Motor neuron (in vitro differentiated cells): ENCODE measurements at regions not wholly inside any gene's neighbourhood (a gene's known extent, or its start where the extent isn't known, plus 50 kb on each side); places are given as distances from the start of the nearest gene placed in this dataset.
A peak's percentile ranks its signal among the peaks of the same experiment; 100 is the strongest.
"Not testable (repeated sequence)": the region's sequence is repeated elsewhere in the genome, so short reads cannot be mapped to it uniquely, and the experiment has no call there.

Source experiments
- ATAC-seq, 8 experiments: fragments of 200-7000 bp; cut with Tn5 transposase; replicated peaks in 6 of 8; 2 replicates each; pipeline ENCODE4 v1.8.0; 2021; ENCODE audit warnings: mild to moderate bottlenecking in 8 of 8, moderate library complexity in 8 of 8
- H3K27ac ChIP-seq, 2 donors: fragments of 250-450 bp; sonication (Bioruptor Pico); 2 replicates each; pipeline ENCODE4 v1.9.0; 2021; ENCODE audit warnings: antibody characterized with exemption in 2 of 2, mild to moderate bottlenecking in 2 of 2, moderate library complexity in 1 of 2
- H3K4me1 ChIP-seq, 2 donors: fragments of 250-450 bp; sonication (Bioruptor Pico); replicated peaks in 1 of 2; 2 replicates each; pipeline ENCODE4 v1.6.1; 2021; ENCODE audit warnings: antibody characterized with exemption in 2 of 2, mild to moderate bottlenecking in 2 of 2, moderate library complexity in 1 of 2
- H3K4me3 ChIP-seq, 5 donors: fragments of 250-450 bp; sonication (Bioruptor Pico); 2 replicates each; pipeline ENCODE4 v1.9.0; 2021; ENCODE audit warnings: antibody characterized with exemption in 5 of 5, mild to moderate bottlenecking in 5 of 5, moderate library complexity in 4 of 5
- WGBS, 10 experiments: fragments of 450-650 bp; shearing (Covaris generic); methylation state at CpG; one replicate each; pipeline ENCODE4 v1.0.0; 2022; 5-methylcytosine and 5-hydroxymethylcytosine counted together
- in situ Hi-C, 9 experiments: fragments of 400-800 bp; cut with MboI; loops; one replicate each; pipeline ENCODE4 v1.15.0; 2021; ENCODE audit warnings: low sequenced_read_pairs in 9 of 9, low pct_unique_long_range_greater_than_20kb in 2 of 9; ENCODE audit not compliant: unreplicated experiment in 9 of 9

DNA sequence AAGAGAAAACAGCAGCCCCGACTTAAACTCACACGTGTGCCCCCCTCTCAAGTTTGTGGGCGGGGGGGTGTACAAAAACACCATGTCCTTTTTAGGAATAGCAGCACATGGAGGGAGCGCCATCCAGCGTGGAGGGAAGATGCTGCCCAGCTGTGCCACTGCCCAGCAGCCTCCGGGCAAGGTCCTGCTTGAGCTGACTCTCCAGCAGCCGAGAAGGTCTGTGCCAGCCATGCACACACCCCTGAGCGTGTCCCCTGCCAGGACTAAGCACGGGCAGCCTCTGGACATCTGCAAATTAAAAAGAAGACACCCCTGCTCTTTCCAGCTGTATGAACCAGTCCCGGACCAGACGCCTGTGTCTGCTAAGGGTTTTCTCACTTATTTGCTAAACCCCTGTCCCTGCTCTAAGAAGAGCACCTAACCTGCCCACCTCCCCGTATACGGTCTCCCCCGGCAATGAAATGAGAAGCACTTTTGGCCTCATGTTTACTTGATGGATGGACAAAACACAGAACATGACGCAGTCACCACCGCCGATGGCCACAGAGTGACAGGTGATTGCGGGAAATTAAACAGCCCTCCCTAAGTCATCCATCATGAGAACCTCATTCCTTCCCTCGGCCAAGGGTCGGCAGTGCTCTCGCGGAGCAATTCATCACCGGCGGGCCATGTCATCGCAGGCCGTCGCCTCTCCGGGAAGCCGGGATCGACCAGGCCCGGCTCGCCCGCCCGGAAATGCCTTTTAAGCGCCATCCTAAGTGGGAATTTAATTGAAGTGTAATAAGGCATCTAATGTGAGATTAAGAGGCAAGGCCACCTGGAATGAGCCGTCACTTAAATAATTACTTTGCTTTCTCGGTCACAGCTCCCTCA is 96.9 kb downstream of the OLFM1 start:
- 0 to 50% (median 29%) methylated on average over 1 to 14 of the region's 37 CpGs; no CpG with 5 or more reads in 2 of the 10 experiments for WGBS, 10 experiments

DNA sequence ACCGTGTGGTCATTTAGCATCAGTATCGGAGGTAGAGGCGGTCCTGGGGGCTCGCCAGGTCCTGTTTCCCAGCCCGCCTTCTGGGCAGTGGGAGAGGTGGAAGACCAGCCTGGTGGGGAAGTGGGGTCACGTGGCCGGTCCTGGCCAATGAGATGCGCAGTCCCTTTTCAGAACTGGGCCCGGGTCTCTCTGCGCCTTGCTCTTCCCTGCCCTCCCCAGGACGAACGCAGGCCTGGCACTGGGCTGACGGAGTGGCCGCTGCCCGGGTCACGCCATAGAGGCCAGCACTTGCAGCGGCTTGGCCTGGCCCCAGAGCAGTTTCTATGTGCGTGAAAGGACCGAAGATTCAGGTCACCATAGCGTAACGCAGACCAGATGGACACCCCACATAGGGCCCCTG is 97.6 kb downstream of the OLFM1 start:
- H3K27ac ChIP-seq = peak overlapping the region; percentile 67 to 79
- H3K4me3 ChIP-seq = no peak overlapping the region
- peak in 2 of 8 experiments; percentile 18 to 23 for ATAC-seq
- in situ Hi-C loops = no loop called here
- peaks cover 54 to 63% of the 10 kb centered on the region in 2 donors for H3K4me1 ChIP-seq
- 60 to 90% (median 80%) methylated on average over 1 to 8 of the region's 21 CpGs; no CpG with 5 or more reads in 5 of the 10 experiments for whole genome bisulfite sequencing, 10 experiments

More for the DNA sequence above, 96.9 kb downstream of the OLFM1 start:
- Histone ChIP-seq H3K27ac (peak overlapping the region; percentile 76 to 79), H3K4me3 (no peak overlapping the region), H3K4me1 (peaks cover 54 to 66% of the 10 kb centered on the region in 2 donors)
- in situ Hi-C loops = no loop called here
- ATAC-seq = peak in 5 of 8 experiments; percentile 68 to 71 (median 69)

DNA sequence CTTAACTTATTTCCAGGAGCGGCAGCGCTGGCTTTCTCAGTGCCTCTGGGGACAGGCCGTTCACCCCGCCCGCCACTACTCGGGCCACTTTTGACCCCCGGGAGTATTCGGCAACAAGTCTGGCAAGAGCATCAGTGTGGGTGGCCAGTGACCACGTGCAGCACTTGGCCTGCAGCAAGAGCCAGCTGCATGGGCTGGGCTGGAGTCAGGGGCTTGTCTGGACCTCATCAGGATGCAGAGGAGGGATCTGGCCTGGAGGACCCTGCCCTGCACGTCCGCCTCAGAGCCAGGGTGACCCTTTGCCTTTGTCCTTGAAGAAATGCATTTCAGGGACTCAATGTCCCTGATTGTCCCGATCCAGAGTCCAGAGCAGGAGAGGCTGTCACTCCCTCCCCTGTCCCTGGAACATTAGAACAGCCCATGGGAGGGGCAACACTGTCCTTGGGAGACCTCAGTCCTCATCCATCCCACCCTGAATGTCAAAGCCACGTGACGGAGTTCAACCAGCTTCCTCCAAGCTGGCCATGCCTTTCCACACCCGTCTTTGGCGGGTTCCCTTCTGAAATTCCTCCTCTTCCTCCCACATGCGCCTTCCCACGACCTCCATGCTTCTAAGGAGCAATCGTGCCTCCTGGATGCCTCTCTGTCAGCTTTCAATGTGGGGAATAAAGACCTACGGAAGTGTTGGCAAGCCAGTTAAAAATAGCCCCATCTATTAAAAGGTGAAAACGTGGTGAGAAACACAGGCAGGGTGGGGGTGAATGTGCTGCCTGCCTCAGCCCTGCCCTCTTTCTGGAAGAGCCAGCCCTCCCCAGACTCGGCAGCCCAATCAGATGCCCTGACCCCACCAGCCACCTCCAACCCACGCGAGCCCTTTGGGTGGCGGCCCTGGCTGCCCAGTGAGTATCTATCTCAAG is 99.0 kb downstream of the OLFM1 start:
- peak overlapping the region in 1 of 2 donors; percentile 11 for H3K27ac ChIP-seq
- ATAC-seq = peak in 3 of 8 experiments; percentile 10 to 73 (median 10)
- 0 to 94% (median 48%) methylated on average over 2 to 14 of the region's 25 CpGs; no CpG with 5 or more reads in 2 of the 10 experiments for WGBS, 10 experiments
- in situ Hi-C loops = no loop called here
- peaks cover 59 to 65% of the 10 kb centered on the region in 2 donors for H3K4me1 ChIP-seq
- H3K4me3 ChIP-seq = no peak overlapping the region

DNA sequence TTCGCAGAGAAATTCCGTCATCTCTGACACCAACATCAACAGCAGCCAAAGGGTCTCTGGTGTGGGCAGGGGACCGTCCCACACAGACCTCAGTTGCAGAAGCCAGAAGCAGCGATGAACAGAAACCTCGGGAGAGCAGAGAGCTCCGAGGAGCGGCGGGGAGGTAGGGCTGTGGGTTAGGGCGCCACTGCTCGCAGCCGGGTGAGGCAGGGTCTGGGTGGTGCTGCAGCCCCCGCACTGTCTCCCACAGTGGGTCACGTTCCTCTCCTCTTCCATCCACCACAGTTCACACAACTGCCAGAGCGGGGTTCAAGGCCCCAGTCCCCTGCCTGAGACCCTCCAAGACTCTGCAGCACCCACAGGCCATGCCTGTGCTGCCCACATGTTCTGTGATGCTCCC is 99.9 kb downstream of the OLFM1 start:
- Histone ChIP-seq H3K27ac (no peak overlapping the region), H3K4me1 (peaks cover 60 to 65% of the 10 kb centered on the region in 2 donors), H3K4me3 (no peak overlapping the region)
- in situ Hi-C loops = no loop called here
- WGBS, 10 experiments = 16 to 93% (median 78%) methylated on average over 2 to 10 of the region's 14 CpGs; no CpG with 5 or more reads in 3 of the 10 experiments
- no peak for ATAC-seq

DNA sequence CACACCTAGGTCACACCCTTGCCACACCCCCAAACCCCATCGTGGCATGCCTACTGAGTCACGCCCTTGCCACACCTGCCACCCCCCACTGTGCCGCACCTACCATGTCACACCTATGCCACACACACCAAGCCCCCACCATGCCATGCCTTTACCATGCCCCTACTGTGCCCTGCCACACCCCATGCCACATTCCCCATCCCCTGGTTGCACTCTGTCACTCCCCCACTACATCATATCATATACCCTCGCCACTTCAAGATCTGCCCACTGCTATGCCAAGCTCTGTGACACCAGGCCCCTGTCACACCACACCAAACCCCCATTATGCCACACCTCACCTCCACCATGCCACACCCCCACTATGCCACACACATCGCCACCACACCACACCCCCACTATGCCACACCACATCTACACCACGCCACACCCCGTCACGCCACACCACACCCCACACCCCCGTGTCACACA is 101.2 kb downstream of the OLFM1 start:
- WGBS, 10 experiments = no CpG with 5 or more reads among the region's 9 CpGs
- ATAC-seq = no peak
- H3K27ac ChIP-seq = no peak overlapping the region
- in situ Hi-C loops = no loop called here
- peaks cover 54 to 57% of the 10 kb centered on the region in 2 donors for H3K4me1 ChIP-seq
- no peak overlapping the region for H3K4me3 ChIP-seq

DNA sequence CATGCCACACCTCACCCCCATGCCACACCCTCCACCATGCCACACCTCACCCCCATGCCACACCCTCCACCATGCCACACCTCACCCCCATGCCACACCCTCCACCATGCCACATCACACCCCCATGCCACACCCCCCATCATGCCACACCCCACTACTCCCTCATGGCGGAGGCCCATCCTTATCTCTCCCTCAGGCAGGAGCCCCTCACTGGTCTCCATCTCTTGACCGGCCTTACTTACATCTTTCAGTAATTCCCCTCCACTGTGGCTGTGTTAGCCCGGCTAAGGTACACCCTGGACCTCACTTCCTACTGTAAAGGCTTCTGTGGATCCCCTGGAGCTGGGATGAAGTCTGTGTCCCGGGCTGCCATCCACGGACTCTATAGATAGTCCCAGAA is 102.0 kb downstream of the OLFM1 start:
- Histone ChIP-seq H3K4me3 (no peak overlapping the region), H3K4me1 (peaks cover 46 to 50% of the 10 kb centered on the region in 2 donors), H3K27ac (no peak overlapping the region)
- in situ Hi-C loops = no loop called here
- WGBS, 10 experiments = 86 to 100% (median 100%) methylated on average over 1 to 3 of the region's 5 CpGs; no CpG with 5 or more reads in 5 of the 10 experiments
- no peak for ATAC-seq

DNA sequence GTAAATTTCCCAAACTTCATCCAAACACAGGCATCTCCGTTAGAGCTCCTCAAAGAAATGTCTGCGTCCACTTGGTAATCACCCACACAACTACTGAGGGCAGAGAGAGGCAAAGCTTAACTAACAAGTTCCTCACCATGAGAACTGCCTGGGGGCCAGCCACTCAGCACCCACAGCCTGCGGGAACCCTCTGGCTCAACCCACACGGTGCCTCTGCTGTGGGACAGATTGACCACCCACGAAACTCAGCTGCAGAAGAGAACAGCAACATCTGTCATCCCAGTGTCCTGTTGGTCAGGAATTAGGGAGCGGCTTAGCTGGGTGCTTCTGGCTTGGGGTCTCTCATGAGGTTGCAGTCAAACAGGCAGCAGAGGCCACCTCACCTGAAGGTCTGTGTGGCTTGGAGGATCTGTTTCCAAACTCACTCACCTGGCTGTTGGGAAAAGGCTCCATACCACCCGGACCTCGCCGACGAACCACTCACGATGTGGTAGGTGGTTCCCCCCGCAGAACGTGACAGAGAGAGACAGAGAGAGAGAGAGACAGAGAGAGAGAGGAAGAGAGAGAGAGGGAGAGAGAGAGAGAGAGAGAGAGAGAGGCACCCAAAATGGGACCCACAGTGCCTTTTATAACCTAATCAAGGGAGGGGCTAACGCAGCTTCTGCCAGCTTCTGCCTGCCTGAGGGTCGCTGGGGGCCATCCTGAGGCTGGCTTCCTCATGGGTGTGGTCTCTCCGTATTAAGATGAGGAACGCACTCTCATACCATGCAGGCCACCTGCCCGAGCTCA is 103.5 kb downstream of the OLFM1 start:
- in situ Hi-C loops = no loop called here
- no peak for ATAC-seq
- 17 to 100% (median 71%) methylated on average over 1 to 12 of the region's 18 CpGs for WGBS, 10 experiments
- Histone ChIP-seq H3K4me1 (peaks cover 31 to 37% of the 10 kb centered on the region in 2 donors), H3K4me3 (no peak overlapping the region), H3K27ac (no peak overlapping the region)

DNA sequence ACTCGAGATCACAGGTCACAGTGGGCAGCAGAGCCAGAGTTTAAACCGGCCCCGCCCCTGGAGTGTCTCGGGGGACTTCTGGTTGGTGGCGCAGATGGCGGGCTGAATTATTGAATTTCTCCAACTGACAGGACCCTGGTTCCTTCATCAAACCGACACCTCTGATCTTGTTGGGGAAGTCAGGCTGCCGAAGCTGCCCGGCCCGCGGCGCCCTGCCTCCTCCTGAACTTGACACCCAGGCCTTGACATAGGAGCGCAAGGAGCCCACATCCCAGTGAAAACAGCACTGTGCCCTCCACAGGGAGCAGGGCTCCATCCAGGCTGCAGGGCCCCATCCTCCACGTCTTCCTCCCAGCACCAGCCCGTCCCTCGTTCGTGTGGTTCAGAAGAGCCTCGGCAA is 105.2 kb downstream of the OLFM1 start:
- no peak for ATAC-seq
- 84 to 85% methylated on average over 4 to 8 of the region's 18 CpGs; no CpG with 5 or more reads in 8 of the 10 experiments for WGBS, 10 experiments
- Histone ChIP-seq H3K4me3 (no peak overlapping the region), H3K4me1 (peaks cover 25 to 33% of the 10 kb centered on the region in 2 donors), H3K27ac (no peak overlapping the region)
- in situ Hi-C loops = no loop called here

DNA sequence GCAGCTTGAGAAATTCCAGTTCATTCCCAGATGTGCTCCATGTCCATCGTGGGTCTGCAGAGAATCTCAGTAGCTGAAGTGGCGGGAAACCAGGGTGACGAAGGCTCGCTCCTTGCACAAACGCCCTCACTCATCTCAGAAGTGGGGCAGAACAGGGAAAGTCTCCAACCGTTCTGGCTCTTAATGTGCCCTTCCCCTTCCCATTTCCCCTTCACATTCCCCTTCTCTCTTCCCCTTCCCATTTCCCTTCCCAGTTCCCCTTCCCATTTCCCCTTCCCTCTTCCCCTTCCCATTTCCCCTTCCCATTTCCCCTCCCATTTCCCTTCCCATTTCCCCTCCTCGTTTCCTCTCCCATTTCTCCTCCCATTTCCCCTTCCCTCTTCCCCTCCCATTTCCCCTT is 108.5 kb downstream of the OLFM1 start:
- H3K27ac ChIP-seq, H3K4me3 ChIP-seq, ATAC-seq, in situ Hi-C loops: not testable (repeated sequence)
- peaks cover 39 to 46% of the 10 kb centered on the region in 2 donors for H3K4me1 ChIP-seq
- 60% methylated on average over 3 of the region's 7 CpGs; no CpG with 5 or more reads in 9 of the 10 experiments for WGBS, 10 experiments

DNA sequence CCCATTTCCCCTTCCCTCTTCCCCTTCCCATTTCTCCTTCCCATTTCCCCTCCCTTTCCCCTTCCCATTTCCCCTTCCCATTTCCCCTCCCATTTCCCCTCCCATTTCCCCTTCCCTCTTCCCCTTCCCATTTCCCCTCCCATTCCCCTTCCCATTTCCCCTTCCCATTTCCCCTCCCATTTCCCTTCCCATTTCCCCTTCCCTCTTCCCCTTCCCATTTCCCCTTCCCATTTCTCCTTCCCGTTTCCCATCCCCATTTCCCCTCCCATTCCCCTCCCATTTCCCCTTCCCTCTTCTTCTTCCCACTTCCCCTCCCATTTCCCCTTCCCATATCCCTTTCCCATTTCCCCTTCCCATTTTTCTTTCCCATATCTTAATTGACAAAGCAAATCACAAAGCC is 109.0 kb downstream of the OLFM1 start:
- H3K4me3 ChIP-seq = no peak overlapping the region
- no CpG with 5 or more reads among the region's 1 CpG for WGBS, 10 experiments
- in situ Hi-C loops = no loop called here
- no peak for ATAC-seq
- H3K27ac ChIP-seq = no peak overlapping the region
- peaks cover 39 to 46% of the 10 kb centered on the region in 2 donors for H3K4me1 ChIP-seq

DNA sequence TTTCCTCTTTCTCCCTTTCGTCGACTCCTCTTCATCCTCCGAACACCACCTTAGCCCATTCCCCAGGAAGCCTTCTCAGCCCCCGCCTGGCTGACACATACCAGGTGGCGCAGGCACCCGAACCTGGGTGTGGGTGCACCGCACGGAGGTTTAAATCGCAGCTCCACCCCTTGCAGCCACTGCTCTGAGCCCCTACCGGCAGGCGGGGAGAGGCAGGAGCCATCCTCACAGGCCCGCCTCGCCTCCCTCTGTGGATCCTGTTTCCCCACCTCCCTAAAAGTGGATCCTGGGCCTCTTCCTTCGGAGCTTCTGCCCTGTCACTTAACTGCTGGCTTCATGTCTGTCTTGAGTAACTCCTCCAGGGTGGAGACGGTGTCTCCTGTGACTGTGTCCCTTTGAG is 110.7 kb downstream of the OLFM1 start:
- in situ Hi-C loops = no loop called here
- WGBS, 10 experiments = 20 to 89% (median 67%) methylated on average over 1 to 6 of the region's 15 CpGs; no CpG with 5 or more reads in 5 of the 10 experiments

DNA sequence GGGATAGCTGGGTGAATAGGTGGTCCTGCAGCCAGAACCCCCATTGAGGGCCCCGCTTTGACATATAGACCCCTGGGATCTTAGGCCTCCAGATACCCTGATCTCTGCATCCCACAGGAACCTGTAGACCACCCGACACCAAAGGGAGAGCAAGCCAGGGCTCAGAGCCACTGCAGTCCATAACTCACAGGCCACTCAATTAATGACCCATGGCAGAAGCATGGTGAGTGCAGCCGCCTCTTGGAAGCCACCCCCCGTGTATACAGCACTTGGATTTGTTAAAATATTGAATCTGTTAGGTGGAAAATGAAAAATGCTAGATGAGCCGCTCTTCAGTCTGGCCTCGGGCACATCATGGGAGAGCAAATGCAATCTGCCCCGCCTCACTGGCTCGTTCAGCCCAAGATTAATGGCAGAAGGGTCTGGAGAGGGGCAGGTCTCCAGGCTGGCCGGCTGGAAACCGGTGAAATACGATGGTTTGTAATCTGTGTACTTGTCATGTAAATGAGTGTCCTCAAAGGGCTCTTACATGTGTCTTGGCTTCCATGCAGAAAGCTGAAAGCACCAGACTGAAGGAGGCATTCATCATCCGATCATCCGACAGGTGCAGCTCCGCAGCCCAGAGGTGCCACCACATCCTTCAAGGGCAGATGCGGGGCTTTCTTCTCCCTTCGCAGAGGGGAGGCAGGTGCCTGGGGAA is 111.3 kb downstream of the OLFM1 start:
- in situ Hi-C loops = no loop called here
- H3K27ac ChIP-seq = peak overlapping the region; percentile 21 to 60
- 0 to 3% (median 0%) methylated on average over 1 to 14 of the region's 16 CpGs; no CpG with 5 or more reads in 4 of the 10 experiments for WGBS, 10 experiments
- no peak overlapping the region for H3K4me3 ChIP-seq
- ATAC-seq = peak in 5 of 8 experiments; percentile 91 to 92 (median 92)
- peaks cover 45 to 48% of the 10 kb centered on the region in 2 donors for H3K4me1 ChIP-seq

More for the DNA sequence above, 110.7 kb downstream of the OLFM1 start:
- Histone ChIP-seq H3K27ac (peak overlapping the region; percentile 1 to 16), H3K4me1 (peaks cover 39 to 44% of the 10 kb centered on the region in 2 donors), H3K4me3 (no peak overlapping the region)
- peak in 1 of 8 experiments; percentile 0 for ATAC-seq
